Eye (tissue), 1 donor: ENCODE measurements at regions not wholly inside any gene's neighbourhood (a gene's known extent, or its start where the extent isn't known, plus 50 kb on each side); places are given as distances from the start of the nearest gene placed in this dataset.
"Not testable (repeated sequence)": the region's sequence is repeated elsewhere in the genome, so short reads cannot be mapped to it uniquely, and the experiment has no call there.

Experiments
- DNase-seq: peaks from one replicate; pipeline ENCODE4 v3.0.0-alpha.2; 2015

GRCh38 chr14:48805315-48805714 lies 780.9 kb downstream of the RPS29 start:
- no peak for DNase-seq

GRCh38 chr14:48792376-48793024 lies 793.7 kb downstream of the RPS29 start:
- DNase-seq: no peak

- no peak for DNase-seq
Observed at GRCh38 chr14:48788771-48789170, 797.4 kb downstream of the RPS29 start.

- no peak for DNase-seq
Observed at GRCh38 chr14:48786498-48786897, 799.7 kb downstream of the RPS29 start.

GRCh38 chr14:48771717-48772116 lies 814.5 kb downstream of the RPS29 start:
- DNase-seq: no peak

GRCh38 chr14:48751293-48751692 lies 834.9 kb downstream of the RPS29 start:
- DNase-seq: no peak

- DNase-seq: peak; percentile 11
Observed at GRCh38 chr14:48748151-48748675, 838.0 kb downstream of the RPS29 start.

- DNase-seq: peak; percentile 17
Observed at GRCh38 chr14:48747561-48748089, 838.6 kb downstream of the RPS29 start.

GRCh38 chr14:48744202-48744601 lies 842.0 kb downstream of the RPS29 start:
- no peak for DNase-seq

GRCh38 chr14:48738186-48738925 lies 847.8 kb downstream of the RPS29 start:
- no peak for DNase-seq

- DNase-seq: no peak
Observed at GRCh38 chr14:48735607-48736006, 850.6 kb downstream of the RPS29 start.

- no peak for DNase-seq
Observed at GRCh38 chr14:48731260-48731659, 854.9 kb downstream of the RPS29 start.

- DNase-seq: no peak
Observed at GRCh38 chr14:48726080-48726642, 860.0 kb downstream of the RPS29 start.

GRCh38 chr14:48725051-48725734 lies 861.0 kb downstream of the RPS29 start:
- peak; percentile 11 for DNase-seq

GRCh38 chr14:48723841-48724495 lies 862.2 kb downstream of the RPS29 start:
- no peak for DNase-seq

GRCh38 chr14:48714366-48714765 lies 871.8 kb downstream of the RPS29 start:
- DNase-seq: no peak

GRCh38 chr14:48710133-48710532 lies 876.0 kb downstream of the RPS29 start:
- DNase-seq: no peak

GRCh38 chr14:48709277-48709785 lies 876.8 kb downstream of the RPS29 start:
- no peak for DNase-seq

GRCh38 chr14:48704639-48705038 lies 881.5 kb downstream of the RPS29 start:
- DNase-seq: no peak

- DNase-seq: no peak
Observed at GRCh38 chr14:48703728-48704467, 882.3 kb downstream of the RPS29 start.

GRCh38 chr14:48697362-48697761 lies 888.8 kb downstream of the RPS29 start:
- not testable (repeated sequence) for DNase-seq

- no peak for DNase-seq
Observed at GRCh38 chr14:48693793-48694192, 892.4 kb downstream of the RPS29 start.
